ENCODE measurements at regions not wholly inside any gene's neighbourhood (a gene's known extent, or its start where the extent isn't known, plus 50 kb on each side); places are given as distances from the start of the nearest gene placed in this dataset.

DNA sequence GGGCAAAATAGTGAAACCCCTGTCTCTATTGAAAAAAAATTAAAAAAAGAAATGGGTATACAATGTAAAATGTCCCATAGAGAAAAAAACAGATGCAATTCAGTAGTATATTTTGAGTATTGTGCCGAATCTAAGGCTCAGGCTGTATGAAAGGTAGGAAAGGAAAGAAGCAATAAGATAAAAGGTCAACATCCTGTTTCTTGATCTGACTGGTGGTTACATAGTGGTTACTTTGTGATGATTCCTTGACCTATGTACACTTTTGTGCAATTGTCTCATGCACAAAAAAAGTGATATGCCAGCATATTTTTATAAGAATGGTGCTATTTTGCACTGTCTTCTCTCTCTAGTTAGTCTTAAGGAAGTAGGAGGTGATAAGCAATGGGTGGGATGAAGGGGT is 1333.7 kb upstream of the TMEFF2 start:
- TF ChIP-seq, protein P1, sequence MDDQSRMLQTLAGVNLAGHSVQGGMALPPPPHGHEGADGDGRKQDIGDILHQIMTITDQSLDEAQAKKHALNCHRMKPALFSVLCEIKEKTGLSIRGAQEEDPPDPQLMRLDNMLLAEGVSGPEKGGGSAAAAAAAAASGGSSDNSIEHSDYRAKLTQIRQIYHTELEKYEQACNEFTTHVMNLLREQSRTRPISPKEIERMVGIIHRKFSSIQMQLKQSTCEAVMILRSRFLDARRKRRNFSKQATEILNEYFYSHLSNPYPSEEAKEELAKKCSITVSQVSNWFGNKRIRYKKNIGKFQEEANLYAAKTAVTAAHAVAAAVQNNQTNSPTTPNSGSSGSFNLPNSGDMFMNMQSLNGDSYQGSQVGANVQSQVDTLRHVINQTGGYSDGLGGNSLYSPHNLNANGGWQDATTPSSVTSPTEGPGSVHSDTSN (IDR thresholded peaks at IDR 0.05), result no peak
- TF ChIP-seq JUN (IDR thresholded peaks at IDR 0.05) (no peak), CBX2 (IDR thresholded peaks at IDR 0.05; ENCODE audit: borderline replicate concordance, low read depth) (no peak), MYC (IDR thresholded peaks at IDR 0.05; ENCODE audit: borderline replicate concordance, low read length) (no peak), ESRRA (IDR thresholded peaks at IDR 0.05; ENCODE audit: borderline replicate concordance, low read length) (no peak)
- TF ChIP-seq, protein P2, sequence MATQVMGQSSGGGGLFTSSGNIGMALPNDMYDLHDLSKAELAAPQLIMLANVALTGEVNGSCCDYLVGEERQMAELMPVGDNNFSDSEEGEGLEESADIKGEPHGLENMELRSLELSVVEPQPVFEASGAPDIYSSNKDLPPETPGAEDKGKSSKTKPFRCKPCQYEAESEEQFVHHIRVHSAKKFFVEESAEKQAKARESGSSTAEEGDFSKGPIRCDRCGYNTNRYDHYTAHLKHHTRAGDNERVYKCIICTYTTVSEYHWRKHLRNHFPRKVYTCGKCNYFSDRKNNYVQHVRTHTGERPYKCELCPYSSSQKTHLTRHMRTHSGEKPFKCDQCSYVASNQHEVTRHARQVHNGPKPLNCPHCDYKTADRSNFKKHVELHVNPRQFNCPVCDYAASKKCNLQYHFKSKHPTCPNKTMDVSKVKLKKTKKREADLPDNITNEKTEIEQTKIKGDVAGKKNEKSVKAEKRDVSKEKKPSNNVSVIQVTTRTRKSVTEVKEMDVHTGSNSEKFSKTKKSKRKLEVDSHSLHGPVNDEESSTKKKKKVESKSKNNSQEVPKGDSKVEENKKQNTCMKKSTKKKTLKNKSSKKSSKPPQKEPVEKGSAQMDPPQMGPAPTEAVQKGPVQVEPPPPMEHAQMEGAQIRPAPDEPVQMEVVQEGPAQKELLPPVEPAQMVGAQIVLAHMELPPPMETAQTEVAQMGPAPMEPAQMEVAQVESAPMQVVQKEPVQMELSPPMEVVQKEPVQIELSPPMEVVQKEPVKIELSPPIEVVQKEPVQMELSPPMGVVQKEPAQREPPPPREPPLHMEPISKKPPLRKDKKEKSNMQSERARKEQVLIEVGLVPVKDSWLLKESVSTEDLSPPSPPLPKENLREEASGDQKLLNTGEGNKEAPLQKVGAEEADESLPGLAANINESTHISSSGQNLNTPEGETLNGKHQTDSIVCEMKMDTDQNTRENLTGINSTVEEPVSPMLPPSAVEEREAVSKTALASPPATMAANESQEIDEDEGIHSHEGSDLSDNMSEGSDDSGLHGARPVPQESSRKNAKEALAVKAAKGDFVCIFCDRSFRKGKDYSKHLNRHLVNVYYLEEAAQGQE (IDR thresholded peaks at IDR 0.05), result no peak
